Ishikawa (cell line): ENCODE measurements at regions not wholly inside any gene's neighbourhood (a gene's known extent, or its start where the extent isn't known, plus 50 kb on each side); places are given as distances from the start of the nearest gene placed in this dataset.

Experiments used
- CEBPB ChIP-seq: IDR thresholded peaks from 2 replicates; pipeline ENCODE4 v1.6.1; 2012
- CREB1 ChIP-seq: IDR thresholded peaks from 2 replicates; pipeline ENCODE4 v1.6.1; 2012; ENCODE audit warnings: low read depth
- EGR1 ChIP-seq: IDR thresholded peaks from 2 replicates; pipeline ENCODE4 v1.6.1; 2012
- EP300 ChIP-seq: IDR thresholded peaks from 2 replicates; pipeline ENCODE4 v1.6.1; 2012; ENCODE audit warnings: borderline replicate concordance
- FOXM1 ChIP-seq: IDR thresholded peaks from 2 replicates; pipeline ENCODE4 v1.6.1; 2012; ENCODE audit warnings: low read depth, borderline replicate concordance
- MAX ChIP-seq: IDR thresholded peaks from 2 replicates; pipeline ENCODE4 v1.6.1; 2012
- NFIC ChIP-seq: IDR thresholded peaks from 2 replicates; pipeline ENCODE4 v1.6.1; 2012
- RAD21 ChIP-seq: IDR thresholded peaks from 2 replicates; pipeline ENCODE4 v1.6.1; 2012; ENCODE audit warnings: low read depth
- REST ChIP-seq: IDR thresholded peaks from 2 replicates; pipeline ENCODE4 v1.6.1; 2012; ENCODE audit warnings: low read depth, mild to moderate bottlenecking
- TAF1 ChIP-seq: IDR thresholded peaks from 2 replicates; pipeline ENCODE4 v1.6.1; 2012; ENCODE audit warnings: low read depth, mild to moderate bottlenecking
- TCF12 ChIP-seq: IDR thresholded peaks from 2 replicates; pipeline ENCODE4 v1.6.1; 2012; ENCODE audit warnings: low read depth
- TEAD4 ChIP-seq: IDR thresholded peaks from 2 replicates; pipeline ENCODE4 v1.6.1; 2012
- USF1 ChIP-seq: IDR thresholded peaks from 2 replicates; pipeline ENCODE4 v1.6.1; 2012
- YY1 ChIP-seq: IDR thresholded peaks from 2 replicates; pipeline ENCODE4 v1.6.1; 2012; ENCODE audit warnings: low read depth
- ZBTB7A ChIP-seq: IDR thresholded peaks from 2 replicates; pipeline ENCODE4 v1.6.1; 2012; ENCODE audit warnings: low read depth

GRCh38 chr7:14999331-14999730 lies 96.8 kb upstream of the DGKB start:
- no peak for TF ChIP-seq RAD21
- TF ChIP-seq EP300: no peak
- no peak for TF ChIP-seq YY1
- TF ChIP-seq FOXM1: no peak

GRCh38 chr7:14995774-14996173 lies 93.2 kb upstream of the DGKB start:
- TF ChIP-seq RAD21 (no peak), EP300 (no peak), YY1 (no peak), NFIC (no peak), TAF1 (no peak), TEAD4 (no peak), CREB1 (no peak), MAX (no peak), EGR1 (no peak), TCF12 (no peak), CEBPB (no peak), USF1 (no peak), REST (no peak), FOXM1 (no peak), ZBTB7A (no peak)

GRCh38 chr7:14988941-14989340 lies 86.4 kb upstream of the DGKB start:
- TF ChIP-seq TAF1 (no peak), ZBTB7A (no peak), NFIC (no peak), MAX (no peak), CEBPB (no peak), TCF12 (no peak), FOXM1 (no peak), EP300 (no peak), EGR1 (no peak), RAD21 (no peak), REST (no peak), USF1 (no peak), YY1 (no peak), TEAD4 (no peak), CREB1 (no peak)

GRCh38 chr7:14978687-14979086 lies 76.1 kb upstream of the DGKB start:
- no peak for TF ChIP-seq CREB1
- no peak for TF ChIP-seq EP300
- TF ChIP-seq CEBPB: no peak
- no peak for TF ChIP-seq TEAD4
- no peak for TF ChIP-seq TCF12

GRCh38 chr7:14974688-14975087 lies 72.1 kb upstream of the DGKB start:
- TF ChIP-seq TEAD4 (no peak), CEBPB (no peak), USF1 (no peak), NFIC (no peak)

- no peak for TF ChIP-seq FOXM1
- TF ChIP-seq CREB1: no peak
Measured at GRCh38 chr7:14973712-14974428, 71.3 kb upstream of the DGKB start.
